ENCODE measurements at regions not wholly inside any gene's neighbourhood (a gene's known extent, or its start where the extent isn't known, plus 50 kb on each side); places are given as distances from the start of the nearest gene placed in this dataset.

DNA sequence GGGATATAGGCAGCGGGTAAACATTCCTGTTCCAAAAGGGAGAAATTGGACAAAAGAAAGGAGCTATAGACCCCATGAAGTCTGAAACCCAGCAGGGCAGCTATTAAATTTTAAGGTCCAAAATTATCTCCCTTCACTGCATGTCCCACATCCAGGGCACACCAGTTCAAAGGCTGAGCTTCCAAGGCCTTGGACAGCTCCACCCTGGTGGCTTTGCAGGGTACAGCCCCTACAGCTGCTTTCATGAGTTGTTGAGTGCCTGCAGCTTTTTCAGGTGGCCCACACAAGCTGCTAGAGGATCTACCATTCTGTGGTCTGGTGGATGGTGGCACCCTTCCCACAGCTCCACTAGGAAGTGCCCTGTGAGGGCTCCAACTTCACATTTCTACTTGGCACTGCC lies 662.5 kb upstream of the PKN2 start:
- H3K27ac Mint-ChIP-seq, result no peak overlapping the region
- Histone ChIP-seq H3K27me3 (ENCODE audit: control insufficient read depth in 1 of 2, insufficient read depth in 2 of 2, low read length in 2 of 2) (peaks cover 0 to 1% of the 10 kb centered on the region in 2 experiments), H3K9me3 (ENCODE audit: control insufficient read depth in 1 of 2, insufficient read depth in 1 of 2, low read length in 2 of 2) (no peaks in the 10 kb centered on the region), H3K4me1 (ENCODE audit: insufficient read depth, low read length) (no peaks in the 10 kb centered on the region), H3K36me3 (ENCODE audit: insufficient read depth, low read length) (no peaks in the 10 kb centered on the region), H3K27ac (ENCODE audit: low read depth in 1 of 2, low read length in 2 of 2) (no peak overlapping the region), H3K4me3 (ENCODE audit: low read length) (no peak overlapping the region)
- no peak for DNase-seq
- no peak overlapping the region for H3K4me3 Mint-ChIP-seq
- no peaks in the 10 kb centered on the region for H3K36me3 Mint-ChIP-seq (ENCODE audit: low read depth)
- ChIA-PET POLR2A (no interaction called here), CTCF (interaction anchor here (1.0 kb wide), 1 partner anchor 9 kb away, joined by 3 read pairs; no protein-coding TSS in a partner anchor)
- H3K27me3 Mint-ChIP-seq, result peaks cover 12% of the 10 kb centered on the region
- no peaks in the 10 kb centered on the region for H3K4me1 Mint-ChIP-seq (ENCODE audit: low read depth)
- intact Hi-C loops (cut with DNase I, micrococcal nuclease), result no loop called here
- no peaks in the 10 kb centered on the region for H3K9me3 Mint-ChIP-seq
- no peak for ATAC-seq (ENCODE audit: poor library complexity)
- TF ChIP-seq, protein P1, sequence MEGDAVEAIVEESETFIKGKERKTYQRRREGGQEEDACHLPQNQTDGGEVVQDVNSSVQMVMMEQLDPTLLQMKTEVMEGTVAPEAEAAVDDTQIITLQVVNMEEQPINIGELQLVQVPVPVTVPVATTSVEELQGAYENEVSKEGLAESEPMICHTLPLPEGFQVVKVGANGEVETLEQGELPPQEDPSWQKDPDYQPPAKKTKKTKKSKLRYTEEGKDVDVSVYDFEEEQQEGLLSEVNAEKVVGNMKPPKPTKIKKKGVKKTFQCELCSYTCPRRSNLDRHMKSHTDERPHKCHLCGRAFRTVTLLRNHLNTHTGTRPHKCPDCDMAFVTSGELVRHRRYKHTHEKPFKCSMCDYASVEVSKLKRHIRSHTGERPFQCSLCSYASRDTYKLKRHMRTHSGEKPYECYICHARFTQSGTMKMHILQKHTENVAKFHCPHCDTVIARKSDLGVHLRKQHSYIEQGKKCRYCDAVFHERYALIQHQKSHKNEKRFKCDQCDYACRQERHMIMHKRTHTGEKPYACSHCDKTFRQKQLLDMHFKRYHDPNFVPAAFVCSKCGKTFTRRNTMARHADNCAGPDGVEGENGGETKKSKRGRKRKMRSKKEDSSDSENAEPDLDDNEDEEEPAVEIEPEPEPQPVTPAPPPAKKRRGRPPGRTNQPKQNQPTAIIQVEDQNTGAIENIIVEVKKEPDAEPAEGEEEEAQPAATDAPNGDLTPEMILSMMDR (IDR thresholded peaks at IDR 0.05), result no peak

DNA sequence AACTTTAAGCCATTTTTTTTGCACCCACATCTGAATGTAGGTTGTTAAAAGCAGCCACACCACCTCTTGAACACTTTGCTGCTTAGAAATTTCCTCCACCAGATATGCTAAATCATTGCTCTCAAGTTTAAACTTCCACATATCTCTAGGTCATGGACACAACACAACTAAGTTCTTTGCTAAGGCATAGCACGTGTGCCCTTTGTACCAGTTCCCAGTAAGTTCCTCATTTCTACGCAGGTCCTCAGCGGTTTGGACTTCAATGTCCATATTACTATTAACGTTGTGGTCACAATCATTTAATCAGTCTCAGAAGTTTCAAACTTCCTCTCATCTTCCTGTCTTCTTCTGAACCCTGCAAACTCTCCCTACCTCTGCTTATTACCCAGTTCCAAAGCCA lies 661.6 kb upstream of the PKN2 start:
- H3K4me3 Mint-ChIP-seq, result no peak overlapping the region
- TF ChIP-seq, protein P1 (IDR thresholded peaks at IDR 0.05), result no peak
- no peak overlapping the region for H3K4me3 ChIP-seq (ENCODE audit: low read length)
- no peak overlapping the region for H3K27ac Mint-ChIP-seq
- ChIA-PET POLR2A (no interaction called here), CTCF (no interaction called here)
- H3K36me3 Mint-ChIP-seq (ENCODE audit: low read depth), result no peaks in the 10 kb centered on the region
- no peaks in the 10 kb centered on the region for H3K9me3 ChIP-seq (ENCODE audit: control insufficient read depth in 1 of 2, insufficient read depth in 1 of 2, low read length in 2 of 2)
- no peaks in the 10 kb centered on the region for H3K4me1 Mint-ChIP-seq (ENCODE audit: low read depth)
- no peaks in the 10 kb centered on the region for H3K36me3 ChIP-seq (ENCODE audit: insufficient read depth, low read length)
- H3K4me1 ChIP-seq (ENCODE audit: insufficient read depth, low read length), result no peaks in the 10 kb centered on the region
- intact Hi-C loops (cut with DNase I, micrococcal nuclease), result no loop called here
- ATAC-seq (ENCODE audit: poor library complexity), result no peak
- peaks cover 3% of the 10 kb centered on the region for H3K9me3 Mint-ChIP-seq
- H3K27me3 ChIP-seq (ENCODE audit: control insufficient read depth in 1 of 2, insufficient read depth in 2 of 2, low read length in 2 of 2), result peaks cover 0 to 4% of the 10 kb centered on the region in 2 experiments
- no peak for DNase-seq
- H3K27me3 Mint-ChIP-seq, result peaks cover 12% of the 10 kb centered on the region
- H3K27ac ChIP-seq (ENCODE audit: low read depth in 1 of 2, low read length in 2 of 2), result no peak overlapping the region

DNA sequence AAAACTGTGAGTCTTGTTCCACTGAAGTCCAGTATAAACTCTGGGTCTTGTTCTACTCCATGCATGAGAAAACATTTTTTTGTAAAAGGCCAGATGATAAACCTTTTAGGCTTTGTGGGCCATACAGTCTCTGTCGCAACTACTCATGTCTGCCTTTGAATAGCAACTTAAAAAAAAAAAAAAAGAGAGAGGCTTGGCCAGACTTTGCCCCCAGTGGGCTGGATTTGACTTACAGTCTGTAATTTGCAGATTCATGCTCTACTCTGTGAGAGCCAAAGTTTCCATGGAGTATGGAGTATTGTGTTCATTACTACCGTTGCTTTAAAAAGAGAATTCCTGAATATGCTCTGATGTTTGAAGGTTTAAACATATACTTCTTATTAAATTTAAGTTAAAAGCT lies 654.9 kb upstream of the PKN2 start:
- Histone ChIP-seq H3K4me1 (ENCODE audit: insufficient read depth, low read length) (no peaks in the 10 kb centered on the region), H3K27ac (ENCODE audit: low read depth in 1 of 2, low read length in 2 of 2) (no peak overlapping the region), H3K9me3 (ENCODE audit: control insufficient read depth in 1 of 2, insufficient read depth in 1 of 2, low read length in 2 of 2) (no peaks in the 10 kb centered on the region), H3K36me3 (ENCODE audit: insufficient read depth, low read length) (no peaks in the 10 kb centered on the region), H3K27me3 (ENCODE audit: control insufficient read depth in 1 of 2, insufficient read depth in 2 of 2, low read length in 2 of 2) (peaks cover 0 to 4% of the 10 kb centered on the region in 2 experiments), H3K4me3 (ENCODE audit: low read length) (no peak overlapping the region)
- intact Hi-C loops (cut with DNase I, micrococcal nuclease), result no loop called here
- Mint-ChIP-seq H3K4me1 (ENCODE audit: low read depth) (no peaks in the 10 kb centered on the region), H3K27me3 (peaks cover 23% of the 10 kb centered on the region), H3K9me3 (peaks cover 3% of the 10 kb centered on the region), H3K4me3 (no peak overlapping the region), H3K36me3 (ENCODE audit: low read depth) (no peaks in the 10 kb centered on the region), H3K27ac (no peak overlapping the region)
- TF ChIP-seq, protein P1 (IDR thresholded peaks at IDR 0.05), result no peak
- ATAC-seq (ENCODE audit: poor library complexity) (no peak), DNase-seq (no peak)
- ChIA-PET CTCF (no interaction called here), POLR2A (no interaction called here)

All from CD4-positive, alpha-beta T cell (primary cell).